Fibroblast of villous mesenchyme (primary cell): ENCODE measurements at regions not wholly inside any gene's neighbourhood (a gene's known extent, or its start where the extent isn't known, plus 50 kb on each side); places are given as distances from the start of the nearest gene placed in this dataset.
"Not testable (repeated sequence)": the region's sequence is repeated elsewhere in the genome, so short reads cannot be mapped to it uniquely, and the experiment has no call there.

Source experiments
- DNase-seq: peaks from one replicate; pipeline ENCODE4 v3.0.0-alpha.2; 2010; ENCODE audit warnings: low read depth
- H3K4me3 ChIP-seq: 2 replicates; pipeline ENCODE4 v1.5.1; 2011; ENCODE audit warnings: low read depth, mild to moderate bottlenecking, low read length
- TF ChIP-seq, protein P1 (sequence below): IDR thresholded peaks from 2 replicates; pipeline ENCODE4 v1.5.1; 2012; ENCODE audit warnings: low read depth, mild to moderate bottlenecking, low read length; ENCODE audit not compliant: insufficient read depth

- DNase-seq: no peak
- TF ChIP-seq, protein P1, sequence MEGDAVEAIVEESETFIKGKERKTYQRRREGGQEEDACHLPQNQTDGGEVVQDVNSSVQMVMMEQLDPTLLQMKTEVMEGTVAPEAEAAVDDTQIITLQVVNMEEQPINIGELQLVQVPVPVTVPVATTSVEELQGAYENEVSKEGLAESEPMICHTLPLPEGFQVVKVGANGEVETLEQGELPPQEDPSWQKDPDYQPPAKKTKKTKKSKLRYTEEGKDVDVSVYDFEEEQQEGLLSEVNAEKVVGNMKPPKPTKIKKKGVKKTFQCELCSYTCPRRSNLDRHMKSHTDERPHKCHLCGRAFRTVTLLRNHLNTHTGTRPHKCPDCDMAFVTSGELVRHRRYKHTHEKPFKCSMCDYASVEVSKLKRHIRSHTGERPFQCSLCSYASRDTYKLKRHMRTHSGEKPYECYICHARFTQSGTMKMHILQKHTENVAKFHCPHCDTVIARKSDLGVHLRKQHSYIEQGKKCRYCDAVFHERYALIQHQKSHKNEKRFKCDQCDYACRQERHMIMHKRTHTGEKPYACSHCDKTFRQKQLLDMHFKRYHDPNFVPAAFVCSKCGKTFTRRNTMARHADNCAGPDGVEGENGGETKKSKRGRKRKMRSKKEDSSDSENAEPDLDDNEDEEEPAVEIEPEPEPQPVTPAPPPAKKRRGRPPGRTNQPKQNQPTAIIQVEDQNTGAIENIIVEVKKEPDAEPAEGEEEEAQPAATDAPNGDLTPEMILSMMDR: no peak
- no peak overlapping the region for H3K4me3 ChIP-seq
These were observed 53.1 kb downstream of the GGTLC2 start for GRCh38 chr22:22697377-22698117.

DNA sequence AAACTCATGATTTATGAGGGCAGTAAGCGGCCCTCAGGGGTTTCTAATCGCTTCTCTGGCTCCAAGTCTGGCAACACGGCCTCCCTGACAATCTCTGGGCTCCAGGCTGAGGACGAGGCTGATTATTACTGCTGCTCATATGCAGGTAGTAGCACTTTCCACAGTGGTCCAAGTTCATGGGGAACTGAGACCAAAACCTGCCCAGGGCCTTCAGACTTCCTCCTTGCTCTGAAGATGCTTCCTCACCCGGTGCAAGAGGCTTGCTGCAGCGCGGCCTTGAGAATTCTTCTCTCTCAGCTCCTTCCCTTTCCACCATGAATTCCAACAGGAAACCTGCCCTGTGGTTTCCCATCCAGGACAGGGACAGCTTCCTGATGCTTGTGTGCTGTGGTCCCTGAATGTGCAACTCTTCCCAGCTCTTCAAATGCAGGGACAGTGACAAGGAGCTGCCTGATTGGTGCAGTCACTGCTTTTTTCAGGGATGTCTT lies 53.9 kb downstream of the GGTLC2 start:
- no peak for DNase-seq
- no peak overlapping the region for H3K4me3 ChIP-seq
- TF ChIP-seq, protein P1: no peak

GRCh38 chr22:22700631-22701030 lies 56.2 kb downstream of the GGTLC2 start:
- no peak for DNase-seq
- TF ChIP-seq, protein P1: no peak
- H3K4me3 ChIP-seq: no peak overlapping the region

- DNase-seq: not testable (repeated sequence)
These were observed 57.1 kb downstream of the GGTLC2 start for GRCh38 chr22:22701557-22701956.

GRCh38 chr22:22702237-22703202 lies 58.1 kb downstream of the GGTLC2 start:
- no peak overlapping the region for H3K4me3 ChIP-seq
- TF ChIP-seq, protein P1: peak; percentile 30
- DNase-seq: no peak

More at GRCh38 chr22:22701557-22701956, 57.1 kb downstream of the GGTLC2 start:
- H3K4me3 ChIP-seq: not testable (repeated sequence)

GRCh38 chr22:22703203-22703570 lies 58.8 kb downstream of the GGTLC2 start:
- H3K4me3 ChIP-seq: no peak overlapping the region
- TF ChIP-seq, protein P1: no peak
- DNase-seq: no peak

GRCh38 chr22:22703715-22704114 lies 59.3 kb downstream of the GGTLC2 start:
- H3K4me3 ChIP-seq: no peak overlapping the region
- DNase-seq: peak; percentile 80
- TF ChIP-seq, protein P1: no peak
